Lung (tissue), 11 donors: ENCODE measurements at regions not wholly inside any gene's neighbourhood (a gene's known extent, or its start where the extent isn't known, plus 50 kb on each side); places are given as distances from the start of the nearest gene placed in this dataset.

Experiments used
- ATAC-seq: fragments of 200-7000 bp; cut with Tn5 transposase; one replicate; pipeline ENCODE4 v1.9.1; 2020; ENCODE audit warnings: moderate number of reproducible peaks; ENCODE audit not compliant: insufficient read depth, low FRiP score
- DNase-seq, 3 donors: peaks; one replicate each; pipeline ENCODE4 v3.0.0-alpha.2; 2013 to 2017
- H3K27ac ChIP-seq, 2 donors: one replicate each; pipeline ENCODE4 v1.5.1; 2013; ENCODE audit warnings: mild to moderate bottlenecking in 2 of 2, moderate library complexity in 2 of 2, control low read depth in 1 of 2, inconsistent platforms in 1 of 2, low read depth in 1 of 2, low read length in 1 of 2
- H3K27me3 ChIP-seq, 3 donors: one replicate each; pipeline ENCODE4 v1.5.1; 2013; ENCODE audit warnings: low read length in 2 of 3; ENCODE audit not compliant: control insufficient read depth in 3 of 3, insufficient read depth in 3 of 3
- H3K36me3 ChIP-seq, 4 donors: one replicate each; pipeline ENCODE4 v1.5.1; 2013; ENCODE audit warnings: low read length in 4 of 4, mild to moderate bottlenecking in 1 of 4, moderate library complexity in 1 of 4; ENCODE audit not compliant: control insufficient read depth in 4 of 4, insufficient read depth in 4 of 4
- H3K4me1 ChIP-seq, 5 donors: one replicate each; pipeline ENCODE4 v1.5.1; 2013; ENCODE audit warnings: low read length in 5 of 5, mild to moderate bottlenecking in 2 of 5, moderate library complexity in 1 of 5; ENCODE audit not compliant: control insufficient read depth in 5 of 5, insufficient read depth in 5 of 5
- H3K4me3 ChIP-seq: one replicate; pipeline ENCODE4 v1.5.1; 2013; ENCODE audit warnings: mild to moderate bottlenecking, control low read depth, moderate library complexity
- H3K9ac ChIP-seq, 2 donors: one replicate each; pipeline ENCODE4 v1.5.1; 2013; ENCODE audit warnings: low read length in 2 of 2, control low read depth in 1 of 2; ENCODE audit not compliant: insufficient read depth in 1 of 2
- H3K9me3 ChIP-seq, 4 donors: one replicate each; pipeline ENCODE4 v1.5.1; 2013; ENCODE audit warnings: low read length in 3 of 4, mild to moderate bottlenecking in 1 of 4, moderate library complexity in 1 of 4; ENCODE audit not compliant: control insufficient read depth in 4 of 4, insufficient read depth in 3 of 4
- CTCF ChIP-seq: IDR thresholded peaks from 2 replicates; pipeline ENCODE4 v1.5.1; 2012; ENCODE audit warnings: mild to moderate bottlenecking; ENCODE audit errors: control extremely low read depth, extremely low read depth
- WGBS, 2 donors: extraction: QIAGEN DNeasy Blood & Tissue Kit; methylation state at CpG; one replicate each; pipeline ENCODE4 v1.1.7; 2013; 5-methylcytosine and 5-hydroxymethylcytosine counted together
- donor health status: control.
- donor health status: control.
- donor health status: Bipolar disorder and iron deficiency.
- donor health status: healthy.
- donor health status: DM: yes; HTN: yes; CAD: no.

- Histone ChIP-seq H3K4me3 (no peak overlapping the region), H3K4me1 (peaks cover 0 to 23% (median 6%) of the 10 kb centered on the region in 5 donors), H3K36me3 (no peaks in the 10 kb centered on the region), H3K27me3 (no peaks in the 10 kb centered on the region), H3K27ac (no peak overlapping the region), H3K9me3 (peaks cover 0 to 5% (median 0%) of the 10 kb centered on the region in 4 donors), H3K9ac (no peak overlapping the region)
- WGBS, 2 donors: 87 to 91% methylated on average over 10 of the region's 10 CpGs
- no peak for ATAC-seq
- DNase-seq: no peak
- no peak for TF ChIP-seq CTCF
These were observed 56.8 kb upstream of the PARP11 start for GRCh38 chr12:3929875-3930615.

DNA sequence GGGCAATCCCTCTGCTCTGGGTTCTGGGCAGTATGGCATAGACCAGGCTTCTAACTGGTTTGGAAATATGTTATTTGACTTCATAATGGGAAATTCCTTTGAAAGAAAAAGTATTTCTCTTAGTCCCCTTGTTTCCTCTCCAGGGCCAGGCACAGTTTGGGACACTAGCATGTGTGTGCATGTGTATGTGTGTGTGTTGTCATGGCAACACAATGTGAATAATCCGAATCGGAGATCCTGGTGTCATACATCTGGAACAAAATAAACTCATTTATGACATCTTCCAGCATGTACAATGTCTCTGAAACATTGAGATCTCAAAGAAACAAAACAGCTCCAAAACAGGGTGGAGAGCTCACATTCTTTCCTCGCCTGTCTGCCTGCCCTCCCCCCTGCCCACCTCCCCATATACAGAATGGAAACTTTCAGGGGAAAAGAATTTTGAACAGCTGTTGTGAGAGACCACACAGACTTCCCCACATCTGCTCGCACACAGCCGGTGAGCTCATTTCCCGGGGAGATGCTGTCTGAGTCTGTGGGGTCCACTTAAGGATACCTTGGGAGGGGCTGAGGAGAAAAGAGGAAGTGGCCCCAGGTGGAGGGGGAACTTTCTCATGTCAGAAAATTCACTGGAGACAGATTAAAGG is 55.5 kb upstream of the PARP11 start:
- DNase-seq (peak; percentile 66 to 80 (median 77)), ATAC-seq (no peak)
- no peak overlapping the region for H3K4me3 ChIP-seq
- no peak for TF ChIP-seq CTCF
- no peaks in the 10 kb centered on the region for H3K36me3 ChIP-seq
- peaks cover 0 to 23% (median 6%) of the 10 kb centered on the region in 5 donors for H3K4me1 ChIP-seq
- peak overlapping the region in 1 of 2 donors; percentile 3 for H3K9ac ChIP-seq
- no peaks in the 10 kb centered on the region for H3K27me3 ChIP-seq
- no peak overlapping the region for H3K27ac ChIP-seq
- WGBS, 2 donors: 2 to 16% methylated on average over 6 of the region's 6 CpGs
- peaks cover 0 to 5% (median 0%) of the 10 kb centered on the region in 4 donors for H3K9me3 ChIP-seq

DNA sequence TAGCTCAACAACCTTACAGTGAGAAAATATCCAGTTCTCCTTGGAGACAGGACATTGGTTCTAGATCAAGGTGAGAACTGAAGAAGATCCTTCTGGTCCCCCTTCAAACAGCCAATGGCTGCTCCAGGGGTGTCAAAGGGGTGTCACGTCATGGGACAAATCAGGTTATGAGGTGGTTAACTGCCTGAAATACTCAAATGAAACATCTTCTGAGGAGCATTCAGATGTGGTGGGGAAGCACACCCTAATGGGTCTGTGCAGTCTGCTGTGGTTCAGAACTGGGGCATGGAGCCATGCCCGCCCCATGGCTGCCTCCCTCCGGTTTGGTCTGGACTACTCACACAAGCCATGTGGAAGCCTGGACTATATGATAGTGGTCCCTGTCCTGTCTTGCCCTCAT is 52.4 kb upstream of the PARP11 start:
- Histone ChIP-seq H3K4me1 (peaks cover 0 to 17% (median 6%) of the 10 kb centered on the region in 5 donors), H3K36me3 (no peaks in the 10 kb centered on the region), H3K4me3 (no peak overlapping the region), H3K9me3 (peaks cover 0 to 4% (median 0%) of the 10 kb centered on the region in 4 donors), H3K27me3 (peaks cover 0 to 9% (median 0%) of the 10 kb centered on the region in 3 donors), H3K27ac (no peak overlapping the region), H3K9ac (no peak overlapping the region)
- 94 to 100% methylated on average over 3 of the region's 3 CpGs for WGBS, 2 donors
- no peak for TF ChIP-seq CTCF
- DNase-seq (no peak), ATAC-seq (no peak)
